ENCODE measurements at regions not wholly inside any gene's neighbourhood (a gene's known extent, or its start where the extent isn't known, plus 50 kb on each side); places are given as distances from the start of the nearest gene placed in this dataset.

DNA sequence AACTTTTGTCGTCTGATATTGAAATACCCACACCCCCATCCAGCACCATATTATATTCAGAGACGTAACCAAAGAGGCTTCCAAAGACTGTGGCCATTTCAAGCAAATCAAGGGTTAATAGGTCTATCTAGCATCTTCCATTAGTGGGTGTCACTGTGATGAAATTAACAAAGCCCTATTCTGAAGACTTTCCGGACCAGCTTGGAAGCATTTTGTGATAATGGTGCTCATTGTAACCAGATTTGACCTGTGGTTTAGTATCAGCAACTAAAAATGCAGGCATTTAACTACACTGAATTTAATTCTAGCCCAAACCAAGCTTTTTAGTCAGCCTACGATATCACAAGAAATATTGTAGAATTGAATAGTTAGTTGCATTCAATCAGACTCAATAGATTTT is 309.7 kb upstream of the TENM3 start:
- H3K27ac ChIP-seq (ENCODE audit: low read length): no peak overlapping the region
- H3K4me1 ChIP-seq (ENCODE audit: low read length): no peaks in the 10 kb centered on the region
- H3K9me3 ChIP-seq (ENCODE audit: low read length): no peaks in the 10 kb centered on the region
- no peak overlapping the region for H3K4me2 ChIP-seq (ENCODE audit: low read depth, low read length, poor library complexity, severe bottlenecking)
- no peaks in the 10 kb centered on the region for H3K79me2 ChIP-seq (ENCODE audit: low read length)
- H2AFZ ChIP-seq (ENCODE audit: low read length): no peak overlapping the region
- no peaks in the 10 kb centered on the region for H3K27me3 ChIP-seq (ENCODE audit: low read length)
- H3K9ac ChIP-seq (ENCODE audit: low read length): no peak overlapping the region
- H3K36me3 ChIP-seq (ENCODE audit: insufficient read depth, low read length): no peaks in the 10 kb centered on the region
- no peaks in the 10 kb centered on the region for H3K9me2 ChIP-seq (replicated peaks; ENCODE audit: insufficient read depth, low read length)
- H3K4me3 ChIP-seq (ENCODE audit: low read length): no peak overlapping the region
- no peak for DNase-seq
- no peaks in the 10 kb centered on the region for H4K20me1 ChIP-seq (ENCODE audit: insufficient read depth, low read depth, low read length)

DNA sequence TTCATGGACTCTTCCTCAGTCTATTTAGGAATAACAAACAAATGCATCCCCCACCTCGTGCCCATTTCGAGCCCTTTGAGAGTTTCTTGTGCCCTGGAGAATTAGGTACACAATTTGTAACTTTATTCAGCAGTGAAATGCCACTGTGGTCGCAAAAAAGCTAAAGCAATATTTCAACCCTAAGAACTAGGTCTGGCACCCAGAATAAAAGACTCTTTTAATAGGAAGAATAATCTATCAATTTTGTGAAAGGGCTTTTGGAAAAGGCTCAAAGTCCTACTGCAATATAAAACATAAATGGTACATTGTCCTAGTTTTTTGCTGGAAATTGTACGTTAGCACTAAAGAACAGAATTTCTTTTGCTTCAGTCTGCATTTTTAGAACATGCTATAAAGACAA is 304.6 kb upstream of the TENM3 start:
- H3K9ac ChIP-seq (ENCODE audit: low read length): no peak overlapping the region
- H3K9me3 ChIP-seq (ENCODE audit: low read length): no peaks in the 10 kb centered on the region
- no peaks in the 10 kb centered on the region for H4K20me1 ChIP-seq (ENCODE audit: insufficient read depth, low read depth, low read length)
- no peak overlapping the region for H3K27ac ChIP-seq (ENCODE audit: low read length)
- H3K27me3 ChIP-seq (ENCODE audit: low read length): no peaks in the 10 kb centered on the region
- H2AFZ ChIP-seq (ENCODE audit: low read length): no peak overlapping the region
- H3K4me1 ChIP-seq (ENCODE audit: low read length): no peaks in the 10 kb centered on the region
- no peak overlapping the region for H3K4me3 ChIP-seq (ENCODE audit: low read length)
- DNase-seq: no peak
- H3K36me3 ChIP-seq (ENCODE audit: insufficient read depth, low read length): no peaks in the 10 kb centered on the region
- H3K4me2 ChIP-seq (ENCODE audit: low read depth, low read length, poor library complexity, severe bottlenecking): no peak overlapping the region
- no peaks in the 10 kb centered on the region for H3K79me2 ChIP-seq (ENCODE audit: low read length)
- H3K9me2 ChIP-seq (replicated peaks; ENCODE audit: insufficient read depth, low read length): no peaks in the 10 kb centered on the region

GRCh38 chr4:181939199-181939945 is 303.8 kb upstream of the TENM3 start:
- Histone ChIP-seq H3K4me3 (ENCODE audit: low read length) (no peak overlapping the region), H4K20me1 (ENCODE audit: insufficient read depth, low read depth, low read length) (no peaks in the 10 kb centered on the region), H3K79me2 (ENCODE audit: low read length) (no peaks in the 10 kb centered on the region), H3K9ac (ENCODE audit: low read length) (no peak overlapping the region), H3K27ac (ENCODE audit: low read length) (no peak overlapping the region), H3K9me3 (ENCODE audit: low read length) (no peaks in the 10 kb centered on the region), H3K4me2 (ENCODE audit: low read depth, low read length, poor library complexity, severe bottlenecking) (no peak overlapping the region), H3K27me3 (ENCODE audit: low read length) (no peaks in the 10 kb centered on the region), H3K36me3 (ENCODE audit: insufficient read depth, low read length) (no peaks in the 10 kb centered on the region), H3K4me1 (ENCODE audit: low read length) (no peaks in the 10 kb centered on the region), H2AFZ (ENCODE audit: low read length) (no peak overlapping the region), H3K9me2 (replicated peaks; ENCODE audit: insufficient read depth, low read length) (no peaks in the 10 kb centered on the region)
- DNase-seq: no peak

- H4K20me1 ChIP-seq (ENCODE audit: insufficient read depth, low read depth, low read length): no peaks in the 10 kb centered on the region
- no peak overlapping the region for H2AFZ ChIP-seq (ENCODE audit: low read length)
- H3K27ac ChIP-seq (ENCODE audit: low read length): no peak overlapping the region
- no peaks in the 10 kb centered on the region for H3K27me3 ChIP-seq (ENCODE audit: low read length)
- H3K4me3 ChIP-seq (ENCODE audit: low read length): no peak overlapping the region
- no peaks in the 10 kb centered on the region for H3K4me1 ChIP-seq (ENCODE audit: low read length)
- no peaks in the 10 kb centered on the region for H3K9me2 ChIP-seq (replicated peaks; ENCODE audit: insufficient read depth, low read length)
- H3K4me2 ChIP-seq (ENCODE audit: low read depth, low read length, poor library complexity, severe bottlenecking): no peak overlapping the region
- no peaks in the 10 kb centered on the region for H3K36me3 ChIP-seq (ENCODE audit: insufficient read depth, low read length)
- no peak overlapping the region for H3K9ac ChIP-seq (ENCODE audit: low read length)
- DNase-seq: no peak
- no peaks in the 10 kb centered on the region for H3K9me3 ChIP-seq (ENCODE audit: low read length)
- no peaks in the 10 kb centered on the region for H3K79me2 ChIP-seq (ENCODE audit: low read length)
Measured at GRCh38 chr4:181944527-181944926, 298.7 kb upstream of the TENM3 start.

DNA sequence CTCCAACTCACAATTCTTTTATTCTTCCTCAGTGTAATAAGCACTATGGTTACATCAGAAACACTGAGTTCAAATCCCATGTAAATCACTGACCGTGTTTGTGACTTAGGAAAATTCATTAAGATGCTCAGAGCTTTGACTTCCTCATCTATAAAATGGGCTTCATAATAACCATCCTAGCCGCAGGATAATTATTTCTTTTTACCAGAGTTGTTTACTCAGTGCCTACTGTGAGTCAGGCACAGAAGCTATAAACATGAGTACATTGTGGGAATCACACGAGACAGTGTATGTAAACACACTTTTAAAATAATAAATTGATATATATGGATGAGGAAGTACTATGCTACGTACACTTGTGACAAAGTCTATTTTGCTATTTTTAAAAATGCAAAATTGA is 296.3 kb upstream of the TENM3 start:
- H3K4me2 ChIP-seq (ENCODE audit: low read depth, low read length, poor library complexity, severe bottlenecking): no peak overlapping the region
- H3K9ac ChIP-seq (ENCODE audit: low read length): no peak overlapping the region
- no peaks in the 10 kb centered on the region for H3K79me2 ChIP-seq (ENCODE audit: low read length)
- no peak overlapping the region for H2AFZ ChIP-seq (ENCODE audit: low read length)
- no peak for DNase-seq
- no peaks in the 10 kb centered on the region for H3K36me3 ChIP-seq (ENCODE audit: insufficient read depth, low read length)
- H3K9me3 ChIP-seq (ENCODE audit: low read length): no peaks in the 10 kb centered on the region
- no peaks in the 10 kb centered on the region for H3K9me2 ChIP-seq (replicated peaks; ENCODE audit: insufficient read depth, low read length)
- H3K4me1 ChIP-seq (ENCODE audit: low read length): no peaks in the 10 kb centered on the region
- no peak overlapping the region for H3K27ac ChIP-seq (ENCODE audit: low read length)
- H4K20me1 ChIP-seq (ENCODE audit: insufficient read depth, low read depth, low read length): no peaks in the 10 kb centered on the region
- no peak overlapping the region for H3K4me3 ChIP-seq (ENCODE audit: low read length)
- H3K27me3 ChIP-seq (ENCODE audit: low read length): no peaks in the 10 kb centered on the region

DNA sequence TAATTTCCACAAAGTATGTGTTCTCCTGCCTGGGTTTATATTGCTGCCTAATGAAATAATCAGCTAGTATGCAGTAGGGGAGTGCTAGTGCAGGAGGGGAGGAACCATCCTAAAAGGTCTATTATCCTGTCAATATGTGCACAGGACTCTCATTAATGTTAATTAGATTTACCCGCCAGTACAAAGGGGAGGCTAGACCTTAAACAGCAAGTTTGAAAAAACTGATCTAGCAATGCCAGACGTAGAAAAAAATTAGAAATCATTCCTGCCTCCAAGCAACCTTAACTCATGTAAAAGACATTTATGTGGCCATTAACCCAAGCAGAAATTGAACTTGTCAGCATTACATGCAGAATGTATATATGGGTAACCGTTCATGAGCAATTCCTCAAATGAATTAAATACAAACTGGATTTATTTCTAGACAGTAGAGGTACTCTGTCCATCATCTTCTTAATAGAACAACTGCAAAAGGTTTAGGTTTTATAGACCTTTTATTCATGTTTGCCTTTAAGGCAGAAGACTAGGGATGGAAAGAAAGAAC is 294.3 kb upstream of the TENM3 start:
- no peaks in the 10 kb centered on the region for H3K9me2 ChIP-seq (replicated peaks; ENCODE audit: insufficient read depth, low read length)
- no peak overlapping the region for H3K4me2 ChIP-seq (ENCODE audit: low read depth, low read length, poor library complexity, severe bottlenecking)
- H3K27me3 ChIP-seq (ENCODE audit: low read length): no peaks in the 10 kb centered on the region
- H3K4me3 ChIP-seq (ENCODE audit: low read length): no peak overlapping the region
- H3K9me3 ChIP-seq (ENCODE audit: low read length): no peaks in the 10 kb centered on the region
- no peak overlapping the region for H2AFZ ChIP-seq (ENCODE audit: low read length)
- no peaks in the 10 kb centered on the region for H4K20me1 ChIP-seq (ENCODE audit: insufficient read depth, low read depth, low read length)
- no peaks in the 10 kb centered on the region for H3K4me1 ChIP-seq (ENCODE audit: low read length)
- DNase-seq: no peak
- H3K79me2 ChIP-seq (ENCODE audit: low read length): no peaks in the 10 kb centered on the region
- no peak overlapping the region for H3K9ac ChIP-seq (ENCODE audit: low read length)
- no peaks in the 10 kb centered on the region for H3K36me3 ChIP-seq (ENCODE audit: insufficient read depth, low read length)
- no peak overlapping the region for H3K27ac ChIP-seq (ENCODE audit: low read length)

GRCh38 chr4:181949704-181950312 is 293.4 kb upstream of the TENM3 start:
- Histone ChIP-seq H3K79me2 (ENCODE audit: low read length) (no peaks in the 10 kb centered on the region), H3K27ac (ENCODE audit: low read length) (no peak overlapping the region), H3K4me2 (ENCODE audit: low read depth, low read length, poor library complexity, severe bottlenecking) (no peak overlapping the region), H3K36me3 (ENCODE audit: insufficient read depth, low read length) (no peaks in the 10 kb centered on the region), H3K9ac (ENCODE audit: low read length) (no peak overlapping the region), H4K20me1 (ENCODE audit: insufficient read depth, low read depth, low read length) (no peaks in the 10 kb centered on the region), H3K27me3 (ENCODE audit: low read length) (no peaks in the 10 kb centered on the region), H3K9me2 (replicated peaks; ENCODE audit: insufficient read depth, low read length) (no peaks in the 10 kb centered on the region), H3K4me3 (ENCODE audit: low read length) (no peak overlapping the region), H3K4me1 (ENCODE audit: low read length) (no peaks in the 10 kb centered on the region), H2AFZ (ENCODE audit: low read length) (no peak overlapping the region), H3K9me3 (ENCODE audit: low read length) (no peaks in the 10 kb centered on the region)
- no peak for DNase-seq

DNA sequence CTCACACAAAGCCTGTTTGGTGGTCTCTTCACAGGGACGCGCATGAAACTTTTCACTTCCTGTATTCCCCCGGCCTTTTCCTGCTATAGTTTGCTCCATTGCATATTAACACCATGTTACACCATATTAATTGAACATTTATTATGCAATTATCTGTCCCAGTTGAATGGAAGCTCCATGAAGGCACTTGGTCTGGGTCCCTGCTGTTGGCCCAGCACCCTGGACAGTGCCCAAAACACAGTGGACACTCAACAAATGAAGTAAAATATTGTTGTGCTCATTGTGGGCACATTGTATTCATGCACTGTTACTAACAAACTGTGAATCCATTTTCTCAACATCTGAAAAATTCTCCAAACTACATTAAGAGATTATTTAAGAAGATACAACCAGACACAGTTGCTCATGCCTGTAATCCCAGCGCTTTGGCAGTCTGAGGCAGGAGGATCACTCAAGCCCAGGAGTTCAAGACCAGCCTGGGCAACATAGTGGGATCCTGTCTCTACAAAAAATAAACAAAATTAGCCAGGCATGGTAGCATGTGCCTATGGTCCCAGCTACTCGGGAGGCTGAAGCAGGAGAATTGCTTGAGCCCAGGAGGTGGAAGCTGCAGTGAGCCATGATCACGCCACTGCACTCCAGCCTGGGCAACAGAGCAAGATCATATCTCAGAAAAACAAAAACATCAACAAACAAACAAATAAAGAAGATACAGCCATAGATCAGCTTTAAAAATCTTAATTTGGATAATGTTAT is 292.7 kb upstream of the TENM3 start:
- Histone ChIP-seq H3K27ac (ENCODE audit: low read length) (no peak overlapping the region), H4K20me1 (ENCODE audit: insufficient read depth, low read depth, low read length) (no peaks in the 10 kb centered on the region), H3K27me3 (ENCODE audit: low read length) (no peaks in the 10 kb centered on the region), H3K9me3 (ENCODE audit: low read length) (no peaks in the 10 kb centered on the region), H2AFZ (ENCODE audit: low read length) (no peak overlapping the region), H3K9ac (ENCODE audit: low read length) (no peak overlapping the region), H3K36me3 (ENCODE audit: insufficient read depth, low read length) (no peaks in the 10 kb centered on the region), H3K4me1 (ENCODE audit: low read length) (no peaks in the 10 kb centered on the region), H3K4me2 (ENCODE audit: low read depth, low read length, poor library complexity, severe bottlenecking) (no peak overlapping the region), H3K79me2 (ENCODE audit: low read length) (no peaks in the 10 kb centered on the region), H3K9me2 (replicated peaks; ENCODE audit: insufficient read depth, low read length) (no peaks in the 10 kb centered on the region), H3K4me3 (ENCODE audit: low read length) (no peak overlapping the region)
- no peak for DNase-seq
